ENCODE measurements at regions not wholly inside any gene's neighbourhood (a gene's known extent, or its start where the extent isn't known, plus 50 kb on each side); places are given as distances from the start of the nearest gene placed in this dataset.

DNA sequence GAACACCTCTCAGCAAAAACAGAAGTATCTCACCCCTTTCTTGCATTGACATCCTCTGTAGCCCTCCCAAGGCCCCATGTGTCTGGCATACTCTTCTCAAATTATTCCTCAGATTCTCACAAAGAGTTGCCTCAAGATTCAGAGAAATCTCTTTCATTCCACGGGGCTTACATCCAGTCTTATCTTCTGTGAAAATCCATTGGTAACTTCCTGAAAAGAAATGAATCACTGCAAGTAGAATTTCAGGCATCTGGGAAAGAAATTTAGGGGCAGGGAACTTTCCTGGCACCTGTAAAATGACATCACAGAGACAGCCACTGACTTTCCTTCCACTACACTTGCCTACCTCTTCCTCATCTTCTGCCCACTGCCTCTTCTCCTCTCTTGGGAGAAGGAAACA, 182.5 kb upstream of the ARHGEF9 start:
- H3K9me3 ChIP-seq (ENCODE audit: insufficient read depth, low read depth, low read length): no peaks in the 10 kb centered on the region
- no peak overlapping the region for H3K4me2 ChIP-seq (ENCODE audit: low read length)
- no peak overlapping the region for H3K4me3 ChIP-seq (ENCODE audit: insufficient read depth, low read depth, low read length)
- no peaks in the 10 kb centered on the region for H4K20me1 ChIP-seq (ENCODE audit: insufficient read depth, low read length)
- Mint-ChIP-seq H3K27ac (ENCODE audit: unreplicated experiment) (peak overlapping the region; percentile 93), H3K9me3 (ENCODE audit: unreplicated experiment) (no peaks in the 10 kb centered on the region), H3K27me3 (ENCODE audit: low read depth, unreplicated experiment) (no peaks in the 10 kb centered on the region), H3K36me3 (ENCODE audit: low read depth, unreplicated experiment) (no peaks in the 10 kb centered on the region), H3K4me3 (ENCODE audit: unreplicated experiment) (no peak overlapping the region), H3K4me1 (ENCODE audit: low read depth, unreplicated experiment) (peaks cover 19% of the 10 kb centered on the region)
- DNase-seq (ENCODE audit: low read depth): no peak
- peak; percentile 72 for FAIRE-seq
- H3K79me2 ChIP-seq (ENCODE audit: insufficient read depth, low read length): no peaks in the 10 kb centered on the region
- H3K27ac ChIP-seq (ENCODE audit: low read depth, low read length): no peak overlapping the region
- no peaks in the 10 kb centered on the region for H3K36me3 ChIP-seq (ENCODE audit: insufficient read depth, low read length)
- H2AFZ ChIP-seq (ENCODE audit: low read depth, low read length): no peak overlapping the region
- H3K27me3 ChIP-seq (ENCODE audit: insufficient read depth, low read length): no peaks in the 10 kb centered on the region
- H3K4me1 ChIP-seq (ENCODE audit: insufficient read depth, low read length): no peaks in the 10 kb centered on the region
- TF ChIP-seq EZH2 (IDR thresholded peaks at IDR 0.05; ENCODE audit: insufficient read depth, low read length): no peak
- TF ChIP-seq, protein P1, sequence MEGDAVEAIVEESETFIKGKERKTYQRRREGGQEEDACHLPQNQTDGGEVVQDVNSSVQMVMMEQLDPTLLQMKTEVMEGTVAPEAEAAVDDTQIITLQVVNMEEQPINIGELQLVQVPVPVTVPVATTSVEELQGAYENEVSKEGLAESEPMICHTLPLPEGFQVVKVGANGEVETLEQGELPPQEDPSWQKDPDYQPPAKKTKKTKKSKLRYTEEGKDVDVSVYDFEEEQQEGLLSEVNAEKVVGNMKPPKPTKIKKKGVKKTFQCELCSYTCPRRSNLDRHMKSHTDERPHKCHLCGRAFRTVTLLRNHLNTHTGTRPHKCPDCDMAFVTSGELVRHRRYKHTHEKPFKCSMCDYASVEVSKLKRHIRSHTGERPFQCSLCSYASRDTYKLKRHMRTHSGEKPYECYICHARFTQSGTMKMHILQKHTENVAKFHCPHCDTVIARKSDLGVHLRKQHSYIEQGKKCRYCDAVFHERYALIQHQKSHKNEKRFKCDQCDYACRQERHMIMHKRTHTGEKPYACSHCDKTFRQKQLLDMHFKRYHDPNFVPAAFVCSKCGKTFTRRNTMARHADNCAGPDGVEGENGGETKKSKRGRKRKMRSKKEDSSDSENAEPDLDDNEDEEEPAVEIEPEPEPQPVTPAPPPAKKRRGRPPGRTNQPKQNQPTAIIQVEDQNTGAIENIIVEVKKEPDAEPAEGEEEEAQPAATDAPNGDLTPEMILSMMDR (IDR thresholded peaks at IDR 0.05; ENCODE audit: insufficient read depth, low read depth, low read length): no peak
- no peak overlapping the region for H3K9ac ChIP-seq (ENCODE audit: low read length)

DNA sequence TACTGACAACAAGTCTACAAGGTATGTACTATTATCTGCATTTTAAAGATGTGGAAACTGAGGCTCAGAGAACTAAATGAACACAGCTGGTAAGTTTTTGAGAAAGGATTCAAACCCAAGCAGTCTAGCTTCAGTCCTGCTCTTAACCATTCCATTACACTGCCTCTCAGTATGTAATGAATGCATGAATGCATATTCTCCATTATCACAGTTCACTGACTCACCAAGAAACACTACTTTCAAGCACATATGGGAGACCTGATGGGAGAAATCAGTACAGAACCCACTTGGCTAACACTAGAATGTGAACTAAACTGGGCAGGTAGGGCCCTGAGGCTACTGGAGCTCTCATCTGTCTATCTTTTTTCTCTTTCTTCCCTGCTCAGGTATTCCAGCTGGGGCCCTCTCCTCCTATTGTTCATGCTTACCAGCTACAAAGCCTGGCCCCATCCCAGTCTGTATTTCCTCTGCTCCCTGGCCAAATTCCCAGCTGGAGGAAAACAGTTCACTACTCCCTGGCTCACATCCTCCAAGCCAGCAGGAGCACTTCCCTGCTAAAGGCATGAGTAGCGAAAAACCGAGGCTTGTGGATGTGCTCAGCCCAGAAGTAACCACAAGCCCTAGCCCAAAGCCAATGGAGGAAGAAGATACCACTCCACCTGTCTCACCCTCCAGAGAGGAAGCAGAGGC, 178.2 kb upstream of the ARHGEF9 start:
- no peak for FAIRE-seq
- no peak overlapping the region for H3K27ac Mint-ChIP-seq (ENCODE audit: unreplicated experiment)
- TF ChIP-seq, protein P1 (IDR thresholded peaks at IDR 0.05; ENCODE audit: insufficient read depth, low read depth, low read length): no peak
- no peak for TF ChIP-seq EZH2 (IDR thresholded peaks at IDR 0.05; ENCODE audit: insufficient read depth, low read length)

GRCh38 chrX:63961964-63962363, 176.9 kb upstream of the ARHGEF9 start:
- no peaks in the 10 kb centered on the region for H3K36me3 ChIP-seq (ENCODE audit: insufficient read depth, low read length)
- no peaks in the 10 kb centered on the region for H4K20me1 ChIP-seq (ENCODE audit: insufficient read depth, low read length)
- no peak for DNase-seq (ENCODE audit: low read depth)
- peaks cover 2% of the 10 kb centered on the region for H3K9me3 Mint-ChIP-seq (ENCODE audit: unreplicated experiment)
- H3K27ac ChIP-seq (ENCODE audit: low read depth, low read length): no peak overlapping the region
- H3K4me3 Mint-ChIP-seq (ENCODE audit: unreplicated experiment): no peak overlapping the region
- H3K9me3 ChIP-seq (ENCODE audit: insufficient read depth, low read depth, low read length): no peaks in the 10 kb centered on the region
- no peaks in the 10 kb centered on the region for H3K4me1 ChIP-seq (ENCODE audit: insufficient read depth, low read length)
- H3K27me3 ChIP-seq (ENCODE audit: insufficient read depth, low read length): no peaks in the 10 kb centered on the region
- no peak overlapping the region for H3K9ac ChIP-seq (ENCODE audit: low read length)
- peaks cover 18% of the 10 kb centered on the region for H3K4me1 Mint-ChIP-seq (ENCODE audit: low read depth, unreplicated experiment)
- H3K36me3 Mint-ChIP-seq (ENCODE audit: low read depth, unreplicated experiment): no peaks in the 10 kb centered on the region
- no peak overlapping the region for H2AFZ ChIP-seq (ENCODE audit: low read depth, low read length)
- no peaks in the 10 kb centered on the region for H3K27me3 Mint-ChIP-seq (ENCODE audit: low read depth, unreplicated experiment)
- TF ChIP-seq, protein P1 (IDR thresholded peaks at IDR 0.05; ENCODE audit: insufficient read depth, low read depth, low read length): no peak
- TF ChIP-seq EZH2 (IDR thresholded peaks at IDR 0.05; ENCODE audit: insufficient read depth, low read length): no peak
- no peak overlapping the region for H3K27ac Mint-ChIP-seq (ENCODE audit: unreplicated experiment)
- H3K4me3 ChIP-seq (ENCODE audit: insufficient read depth, low read depth, low read length): no peak overlapping the region
- H3K4me2 ChIP-seq (ENCODE audit: low read length): no peak overlapping the region
- no peaks in the 10 kb centered on the region for H3K79me2 ChIP-seq (ENCODE audit: insufficient read depth, low read length)
- no peak for FAIRE-seq

More for the DNA sequence above, 178.2 kb upstream of the ARHGEF9 start:
- H3K9me3 ChIP-seq (ENCODE audit: insufficient read depth, low read depth, low read length): no peaks in the 10 kb centered on the region
- no peak overlapping the region for H3K4me3 ChIP-seq (ENCODE audit: insufficient read depth, low read depth, low read length)
- Mint-ChIP-seq H3K4me3 (ENCODE audit: unreplicated experiment) (no peak overlapping the region), H3K36me3 (ENCODE audit: low read depth, unreplicated experiment) (no peaks in the 10 kb centered on the region), H3K9me3 (ENCODE audit: unreplicated experiment) (peaks cover 2% of the 10 kb centered on the region), H3K27me3 (ENCODE audit: low read depth, unreplicated experiment) (no peaks in the 10 kb centered on the region), H3K4me1 (ENCODE audit: low read depth, unreplicated experiment) (peaks cover 30% of the 10 kb centered on the region)
- H4K20me1 ChIP-seq (ENCODE audit: insufficient read depth, low read length): no peaks in the 10 kb centered on the region
- H3K9ac ChIP-seq (ENCODE audit: low read length): no peak overlapping the region
- no peak overlapping the region for H3K4me2 ChIP-seq (ENCODE audit: low read length)
- no peaks in the 10 kb centered on the region for H3K79me2 ChIP-seq (ENCODE audit: insufficient read depth, low read length)
- no peaks in the 10 kb centered on the region for H3K27me3 ChIP-seq (ENCODE audit: insufficient read depth, low read length)
- no peaks in the 10 kb centered on the region for H3K4me1 ChIP-seq (ENCODE audit: insufficient read depth, low read length)
- H3K27ac ChIP-seq (ENCODE audit: low read depth, low read length): no peak overlapping the region
- DNase-seq (ENCODE audit: low read depth): no peak
- H2AFZ ChIP-seq (ENCODE audit: low read depth, low read length): no peak overlapping the region
- H3K36me3 ChIP-seq (ENCODE audit: insufficient read depth, low read length): no peaks in the 10 kb centered on the region
